ENCODE measurements at regions not wholly inside any gene's neighbourhood (a gene's known extent, or its start where the extent isn't known, plus 50 kb on each side); places are given as distances from the start of the nearest gene placed in this dataset.
"Not testable (repeated sequence)": the region's sequence is repeated elsewhere in the genome, so short reads cannot be mapped to it uniquely, and the experiment has no call there.

DNA sequence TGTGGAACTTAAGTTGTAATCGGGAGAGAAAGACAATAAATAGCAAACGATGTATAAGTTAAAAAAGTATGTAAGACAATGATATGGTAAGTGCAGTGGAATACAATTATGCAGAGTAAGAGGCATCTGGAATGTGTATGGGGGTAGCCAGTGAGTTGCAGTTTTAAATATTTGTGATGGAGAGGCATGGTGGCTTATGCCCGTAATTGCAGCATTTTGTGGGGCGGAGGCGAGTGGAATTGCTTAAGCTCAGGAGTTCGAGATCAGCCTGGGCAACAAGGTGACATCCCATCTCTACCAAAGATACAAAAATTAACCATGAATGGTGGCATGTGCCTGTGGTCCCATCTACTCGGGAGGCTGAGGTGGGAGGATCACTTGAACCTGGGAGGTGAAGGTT lies 52.5 kb upstream of the WDFY3 start:
- DNase-seq (ENCODE audit: low read depth, low spot score), result no peak

DNA sequence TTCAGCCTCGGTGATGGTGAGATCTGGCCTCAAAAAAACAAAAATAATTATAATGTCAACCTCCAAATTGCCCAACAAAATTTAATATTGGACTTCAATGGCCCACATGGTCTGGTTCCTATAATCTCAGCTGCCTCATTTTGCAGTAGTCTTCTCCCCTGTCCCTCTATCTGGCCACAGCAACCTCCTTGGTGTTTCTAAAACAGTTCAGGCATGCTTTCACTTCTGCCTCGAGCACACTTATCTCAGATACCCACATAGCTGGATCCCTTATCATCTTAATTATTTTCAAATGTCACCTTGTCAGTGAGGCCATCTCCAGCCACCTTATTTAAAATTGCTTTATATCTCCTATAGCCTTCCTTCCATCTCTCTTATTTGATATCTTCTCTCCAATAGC lies 52.9 kb upstream of the WDFY3 start:
- no peak for DNase-seq (ENCODE audit: low read depth, low spot score)

DNA sequence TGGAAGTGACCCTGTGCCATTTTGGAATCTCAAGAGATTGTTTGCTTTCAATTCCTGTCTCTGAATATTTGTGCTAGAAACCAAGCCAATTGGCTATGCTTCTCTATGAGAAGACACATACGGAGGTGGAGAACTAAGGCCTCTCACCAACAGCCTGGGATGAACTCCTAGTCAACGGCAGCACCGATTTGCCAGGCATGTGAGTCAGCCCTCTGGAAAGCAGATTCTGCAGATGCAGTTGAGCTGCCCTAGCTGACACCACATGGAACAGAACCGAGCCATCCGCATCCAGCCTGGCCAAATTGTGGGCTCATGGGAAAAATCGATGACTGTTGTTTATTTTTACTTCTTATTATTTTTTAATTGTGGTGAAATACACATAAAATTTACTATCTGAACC lies 58.2 kb upstream of the WDFY3 start:
- no peak for DNase-seq (ENCODE audit: low read depth, low spot score)

DNA sequence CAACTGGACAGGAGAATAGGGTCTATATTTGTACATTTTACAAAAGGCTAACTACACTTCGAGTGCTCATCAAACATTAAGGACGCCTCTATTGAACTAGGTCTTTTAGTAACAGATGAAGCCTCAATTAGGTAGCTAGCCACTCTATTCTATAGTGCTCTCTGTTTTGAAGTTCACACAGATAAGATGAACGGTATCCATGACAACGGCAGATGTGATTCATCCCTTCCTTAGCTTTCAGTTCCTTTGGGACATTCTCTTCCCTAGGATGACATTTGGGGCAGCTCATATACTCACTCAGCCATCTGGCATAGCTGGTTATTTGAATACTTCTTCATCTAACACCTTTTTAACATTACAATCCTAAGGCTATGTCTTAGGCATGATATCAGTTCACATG lies 62.4 kb upstream of the WDFY3 start:
- DNase-seq (ENCODE audit: low read depth, low spot score), result peak; percentile 27

DNA sequence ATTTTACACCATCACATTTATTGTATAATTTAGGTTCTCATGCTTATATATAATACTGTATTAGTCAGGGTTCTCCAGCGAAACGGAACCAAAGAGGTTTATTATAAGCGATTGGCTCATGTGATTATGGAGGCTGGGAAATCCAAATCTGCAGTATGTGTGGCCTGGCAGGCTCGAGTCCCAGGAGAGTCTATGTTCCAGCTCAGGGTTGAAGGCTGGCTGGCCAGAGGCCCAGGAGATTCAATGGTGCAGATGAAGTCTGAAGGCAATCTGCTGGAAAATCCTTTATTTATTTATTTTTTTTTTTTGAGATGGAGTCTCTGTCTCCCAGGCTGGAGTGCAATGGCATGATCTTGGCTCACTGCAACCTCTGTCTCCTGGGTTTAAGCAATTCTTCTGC lies 63.0 kb upstream of the WDFY3 start:
- DNase-seq (ENCODE audit: low read depth, low spot score), result no peak

DNA sequence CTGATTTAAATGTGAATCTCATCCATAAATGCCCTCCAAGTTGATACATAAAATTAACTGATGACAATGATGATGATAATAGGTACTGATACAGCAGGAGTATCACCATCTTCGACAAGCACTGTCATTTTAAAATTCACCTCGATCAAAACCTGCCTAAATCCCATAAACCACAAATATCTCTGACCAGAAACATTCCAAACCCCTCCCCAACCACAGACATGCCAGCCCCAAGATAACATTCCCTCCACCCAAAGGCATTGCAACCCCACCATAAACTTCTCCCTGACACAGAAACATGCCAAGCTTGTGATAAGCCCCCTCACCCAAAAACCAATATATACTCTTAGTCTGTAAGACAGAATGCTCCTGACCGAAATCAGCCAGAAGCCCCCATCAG lies 63.7 kb upstream of the WDFY3 start:
- DNase-seq (ENCODE audit: low read depth, low spot score), result no peak

DNA sequence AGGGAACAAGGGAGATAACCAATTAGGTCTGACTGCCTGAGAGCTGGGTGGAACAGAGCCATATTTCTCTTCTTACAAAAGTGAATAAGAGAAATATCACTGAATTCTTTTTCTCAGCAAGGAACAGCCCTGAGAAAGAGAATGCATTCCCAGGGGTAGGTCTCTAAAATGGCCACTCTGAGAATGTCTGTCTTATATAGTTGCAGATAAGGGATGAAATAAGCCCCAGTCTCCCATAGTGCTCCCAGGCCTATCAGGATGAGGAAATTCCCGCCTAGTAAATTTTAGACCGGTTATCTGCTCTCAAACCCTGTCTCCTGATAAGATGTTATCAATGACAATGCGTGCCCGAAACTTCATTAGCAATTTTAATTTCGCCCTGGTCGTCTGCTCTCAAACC lies 67.3 kb upstream of the WDFY3 start:
- not testable (repeated sequence) for DNase-seq (ENCODE audit: low read depth, low spot score)

DNA sequence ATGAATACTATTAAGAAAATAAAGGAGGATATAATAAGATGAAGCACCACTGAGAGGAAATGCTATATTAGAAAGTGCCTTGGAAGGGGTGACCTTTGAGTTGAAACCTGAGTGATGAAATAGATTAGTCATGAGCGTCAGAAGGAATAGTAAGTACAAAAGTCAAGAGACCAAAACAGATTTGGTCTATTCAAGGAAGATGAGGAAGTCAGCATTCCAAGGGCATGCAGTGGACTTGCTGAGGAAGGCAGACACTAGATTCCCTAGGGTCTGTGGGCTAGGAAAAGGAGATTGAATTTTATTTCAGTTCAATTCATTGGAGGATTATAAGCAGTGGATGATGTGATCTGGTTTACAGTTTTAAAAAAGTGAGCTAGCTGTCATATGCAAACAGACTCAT lies 73.0 kb upstream of the WDFY3 start:
- peak; percentile 44 for DNase-seq (ENCODE audit: low read depth, low spot score)

DNA sequence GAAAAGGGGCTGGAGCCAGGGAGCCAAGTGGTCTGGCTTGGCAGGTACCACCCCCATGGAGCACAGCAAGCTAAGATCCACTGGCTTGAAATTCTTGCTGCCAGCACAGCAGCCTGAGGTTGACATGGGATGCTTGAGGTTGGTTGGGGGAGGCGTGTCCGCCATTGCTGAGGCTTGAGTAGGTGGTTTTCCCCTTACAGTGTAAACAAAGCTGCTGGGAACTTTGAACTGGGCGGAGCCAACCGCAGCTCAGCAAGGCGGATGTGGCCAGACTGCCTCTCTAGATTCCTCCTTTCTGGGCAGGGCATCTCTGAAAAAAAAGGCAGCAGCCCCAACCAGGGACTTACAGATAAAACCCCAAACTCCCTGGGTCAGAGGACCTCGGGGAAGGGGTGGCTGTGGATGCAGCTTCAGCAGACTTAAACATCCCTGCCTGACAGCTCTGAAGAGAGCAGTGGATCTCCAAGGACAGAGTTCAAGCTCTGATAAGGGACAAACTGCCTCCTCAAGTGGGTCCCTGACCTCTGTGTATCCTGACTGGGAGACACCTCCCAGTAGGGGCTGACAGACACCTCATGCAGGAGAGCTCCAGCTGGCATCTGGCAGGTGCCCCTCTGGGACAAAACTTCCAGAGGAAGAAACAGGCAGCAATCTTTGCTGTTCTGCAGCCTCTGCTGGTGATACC lies 77.5 kb upstream of the WDFY3 start:
- DNase-seq (ENCODE audit: low read depth, low spot score), result not testable (repeated sequence)

DNA sequence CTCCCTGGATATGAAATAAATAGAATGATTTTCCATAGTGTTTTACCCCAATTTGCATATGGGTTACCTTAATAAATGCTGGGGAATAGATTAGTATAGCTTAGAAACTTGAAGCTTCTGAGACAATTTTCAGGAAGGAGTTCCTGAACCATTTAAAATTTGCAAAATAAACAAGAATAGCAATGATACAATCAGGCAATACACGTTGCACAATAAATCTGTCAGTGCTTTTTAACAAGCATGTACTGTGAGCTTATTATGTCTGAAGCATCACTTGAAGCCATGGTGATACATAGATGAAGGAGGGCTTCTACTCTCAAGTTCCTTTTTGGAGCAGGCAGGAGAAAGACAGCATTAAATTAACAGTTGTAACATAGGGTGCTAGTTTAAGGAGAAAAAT lies 84.2 kb upstream of the WDFY3 start:
- DNase-seq (ENCODE audit: low read depth, low spot score), result no peak

DNA sequence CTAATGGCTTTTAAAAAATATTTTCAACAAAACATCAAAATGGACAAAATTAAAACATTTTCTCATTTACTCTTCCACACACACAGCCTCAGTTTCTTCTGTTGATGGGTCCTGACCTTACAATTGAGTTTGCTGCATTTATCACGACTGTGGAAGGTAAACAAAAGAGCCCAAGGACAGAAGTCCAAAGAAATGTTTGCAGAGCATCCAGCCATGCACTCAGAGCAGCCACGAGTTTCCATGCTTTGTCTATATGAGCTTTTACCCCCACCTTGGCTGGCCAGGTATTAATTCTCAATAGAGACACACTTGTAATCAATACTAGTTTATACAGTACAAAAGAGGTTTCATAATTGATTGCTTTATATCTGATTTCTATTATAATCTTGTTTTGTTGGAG lies 85.0 kb upstream of the WDFY3 start:
- no peak for DNase-seq (ENCODE audit: low read depth, low spot score)

DNA sequence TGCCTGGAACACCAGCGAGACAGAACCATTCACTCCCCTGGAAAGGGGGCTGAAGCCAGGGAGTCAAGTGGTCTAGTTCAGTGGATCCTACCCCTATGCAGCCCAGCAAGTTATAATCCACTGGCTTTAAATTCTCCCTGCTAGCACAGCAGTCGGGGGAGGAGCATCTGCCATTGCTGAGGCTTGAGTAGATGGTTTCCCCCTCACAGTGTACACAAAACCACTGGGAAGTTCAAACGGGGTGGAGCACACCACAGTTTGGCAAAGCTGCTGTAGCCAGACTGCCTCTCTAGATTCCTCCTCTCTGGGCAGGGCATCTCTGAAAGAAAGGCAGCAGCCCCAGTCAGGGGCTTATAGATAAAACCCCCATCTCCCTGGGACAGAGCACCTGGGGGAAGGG lies 88.4 kb upstream of the WDFY3 start:
- DNase-seq (ENCODE audit: low read depth, low spot score), result not testable (repeated sequence)

DNA sequence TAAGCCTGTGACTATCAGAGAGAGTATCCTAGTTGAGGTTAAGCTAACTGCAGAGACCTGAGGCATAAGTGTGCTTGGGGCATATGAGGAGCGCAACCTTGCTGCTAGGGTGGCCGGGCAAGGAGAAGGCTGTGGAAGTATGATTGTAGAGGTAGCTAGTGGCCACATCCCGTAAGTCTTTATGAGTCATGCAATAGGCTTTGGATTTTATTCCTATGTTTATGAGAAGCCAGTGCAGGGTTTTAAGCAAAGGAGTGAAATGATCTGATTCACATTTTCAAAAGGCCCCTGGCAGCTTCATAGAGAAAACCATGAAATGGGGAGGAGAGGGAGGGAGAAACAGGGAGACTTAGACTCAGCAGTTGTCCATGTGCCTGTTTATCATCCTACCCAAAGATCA lies 92.1 kb upstream of the WDFY3 start:
- DNase-seq (ENCODE audit: low read depth, low spot score), result no peak

DNA sequence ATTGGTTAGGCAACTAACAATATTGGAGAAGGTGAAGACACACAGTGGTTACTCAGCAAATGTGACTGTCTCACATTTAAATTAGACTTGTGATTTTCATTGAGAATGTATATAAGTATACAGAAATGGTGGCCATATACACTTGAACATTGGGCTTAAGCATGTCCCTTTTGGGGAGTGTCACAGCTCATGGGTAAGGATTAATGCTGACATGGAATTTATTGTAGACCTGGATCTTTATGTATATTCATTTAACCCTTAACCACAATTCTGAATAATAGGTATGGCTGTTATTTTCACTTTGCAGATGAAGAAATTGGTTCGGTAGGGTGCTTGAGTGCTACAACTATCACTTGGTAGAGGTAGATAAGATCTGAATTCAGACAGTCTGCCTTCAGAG lies 95.5 kb upstream of the WDFY3 start:
- DNase-seq (ENCODE audit: low read depth, low spot score), result no peak

DNA sequence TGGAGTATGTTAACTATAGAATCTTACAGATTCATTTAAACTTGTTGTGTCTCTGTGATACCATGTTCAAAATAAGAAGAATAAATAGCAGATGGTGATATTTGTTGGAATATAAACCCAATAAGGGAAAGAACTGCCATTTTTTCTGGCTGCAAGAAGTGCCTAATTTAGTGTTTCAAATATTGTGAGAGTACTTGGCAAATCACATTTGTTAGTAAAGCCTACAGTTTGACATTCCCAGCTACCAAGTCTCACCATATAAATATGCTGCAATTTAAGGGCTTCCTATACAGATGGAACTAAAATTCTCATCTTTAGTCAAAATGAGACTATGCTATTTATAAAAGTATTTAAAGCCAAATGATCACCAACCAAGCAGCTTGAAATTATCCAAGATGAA lies 96.0 kb upstream of the WDFY3 start:
- DNase-seq (ENCODE audit: low read depth, low spot score), result no peak

DNA sequence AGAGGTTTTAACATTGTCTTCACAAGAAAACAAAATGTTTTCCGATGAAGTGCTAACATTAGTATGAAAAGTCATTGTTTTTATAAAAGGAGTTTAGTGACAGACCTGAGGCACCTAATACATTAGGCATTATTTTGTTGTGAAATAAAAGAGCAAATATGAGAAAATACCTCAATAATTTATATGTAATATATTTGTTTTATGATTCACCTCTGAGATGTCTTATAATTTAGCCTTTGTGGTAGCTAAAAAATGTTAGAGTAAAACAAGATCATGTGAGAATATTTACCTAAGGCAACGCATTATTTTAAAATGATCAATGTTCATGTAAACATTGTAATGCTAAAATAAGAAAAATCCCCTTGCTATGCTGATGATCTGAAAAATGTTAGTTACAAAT lies 100.9 kb upstream of the WDFY3 start:
- DNase-seq (ENCODE audit: low read depth, low spot score), result no peak

DNA sequence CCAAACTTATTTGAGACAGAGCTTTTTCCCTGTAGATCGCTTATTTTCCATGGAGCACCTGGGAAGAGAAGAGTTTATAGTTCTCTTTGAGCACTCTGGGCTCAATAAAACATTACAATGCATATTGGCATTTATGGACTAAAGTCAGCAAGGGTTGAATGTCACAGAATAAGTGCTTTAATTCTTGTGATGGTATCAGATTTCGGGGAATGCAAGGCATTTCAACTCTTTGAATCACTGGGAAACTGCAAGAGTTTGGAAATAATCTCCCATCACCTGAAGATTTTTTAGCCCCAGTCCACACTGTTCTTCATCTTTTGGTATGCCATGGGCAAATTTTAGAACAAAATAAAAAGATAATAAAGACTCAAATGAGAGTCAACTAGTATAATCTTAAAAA lies 111.5 kb upstream of the WDFY3 start:
- DNase-seq (ENCODE audit: low read depth, low spot score), result no peak

DNA sequence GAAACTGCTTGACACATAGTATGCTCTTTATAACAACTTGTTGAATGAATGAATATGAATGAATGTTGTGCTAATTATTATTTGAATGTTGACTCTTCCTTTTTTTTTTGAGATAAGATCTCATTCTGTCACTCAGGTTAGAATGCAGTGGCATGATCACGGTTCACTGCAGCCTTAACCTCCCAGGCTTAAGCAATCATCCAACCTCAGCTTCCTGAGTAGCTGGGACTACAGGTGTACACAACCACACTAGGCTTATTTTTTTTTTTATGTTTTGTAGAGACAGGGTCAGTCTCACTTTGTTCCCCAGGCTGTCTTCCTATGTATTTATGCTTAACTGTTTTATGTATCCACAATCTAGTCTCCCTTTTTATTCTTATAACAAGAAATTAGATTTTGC lies 114.7 kb upstream of the WDFY3 start:
- DNase-seq (ENCODE audit: low read depth, low spot score), result no peak

DNA sequence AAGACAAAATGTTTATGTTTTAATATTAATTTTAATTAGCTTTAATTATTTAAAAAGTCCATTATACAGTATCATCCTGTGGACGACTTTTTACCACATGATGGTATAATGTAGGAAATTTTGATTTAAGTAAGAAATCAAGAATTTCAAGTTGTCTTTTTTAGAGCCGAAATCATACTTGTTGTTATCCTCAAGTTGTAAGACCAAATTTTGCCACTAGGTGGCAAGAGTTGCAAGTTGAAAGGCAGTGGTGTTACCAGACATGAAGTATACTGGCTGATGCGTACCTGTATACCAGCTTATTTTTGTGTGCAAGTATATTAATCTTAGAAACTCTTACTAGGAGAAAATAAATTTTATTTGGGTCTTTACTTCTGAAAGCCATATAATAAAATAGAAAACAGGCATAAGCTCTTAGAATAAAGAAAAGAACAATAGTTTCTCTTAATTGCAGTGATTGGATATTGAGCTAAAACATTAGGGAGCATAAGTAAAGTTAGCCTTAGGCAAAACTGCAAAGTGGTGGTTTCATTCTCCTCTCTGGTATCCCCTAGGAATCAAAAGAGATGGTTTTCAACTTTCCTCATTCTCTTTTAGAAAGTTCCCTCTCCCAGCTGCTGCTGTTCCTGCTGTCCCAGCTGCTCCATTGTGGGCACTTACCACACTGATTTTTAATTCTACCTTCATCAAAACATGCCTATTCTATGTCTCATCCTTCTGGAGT lies 118.0 kb upstream of the WDFY3 start:
- peak; percentile 18 for DNase-seq (ENCODE audit: low read depth, low spot score)

DNA sequence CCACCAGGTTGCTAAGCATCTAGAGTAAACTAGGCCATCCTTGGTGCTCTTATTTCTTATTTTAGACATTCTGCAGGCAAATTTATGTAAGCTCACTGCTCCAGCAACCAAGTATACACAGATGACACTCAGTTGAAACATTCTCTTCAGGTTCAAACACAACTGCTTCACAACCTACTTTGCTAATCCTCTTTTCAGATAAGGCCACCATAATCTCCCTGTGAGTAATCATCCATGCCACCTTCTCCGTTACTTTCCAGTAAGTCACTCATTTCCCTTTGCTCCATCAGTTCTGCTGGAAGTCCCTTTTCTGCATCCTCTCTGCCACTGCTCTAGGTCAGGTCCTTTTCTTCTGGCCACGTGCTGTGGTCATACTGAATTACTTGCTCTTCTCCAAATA lies 120.2 kb upstream of the WDFY3 start:
- no peak for DNase-seq (ENCODE audit: low read depth, low spot score)

DNA sequence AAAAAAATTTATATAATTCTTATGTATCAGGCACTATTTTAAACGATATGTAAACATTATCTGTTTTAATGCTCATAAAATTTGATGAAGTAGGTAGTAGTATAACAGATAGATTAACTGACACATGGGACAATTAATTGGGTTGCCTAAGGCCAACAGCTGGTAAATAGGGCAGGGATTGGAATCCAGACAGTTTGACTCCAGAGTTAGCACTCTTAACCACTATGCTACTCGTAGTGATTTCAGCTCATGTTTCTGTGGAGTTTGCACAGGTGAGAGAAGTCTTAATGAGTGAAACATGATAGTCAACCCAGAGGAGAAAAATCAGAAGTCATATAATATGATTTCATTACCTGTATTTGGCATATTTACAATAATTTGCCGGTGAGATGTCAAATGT lies 126.0 kb upstream of the WDFY3 start:
- no peak for DNase-seq (ENCODE audit: low read depth, low spot score)

DNA sequence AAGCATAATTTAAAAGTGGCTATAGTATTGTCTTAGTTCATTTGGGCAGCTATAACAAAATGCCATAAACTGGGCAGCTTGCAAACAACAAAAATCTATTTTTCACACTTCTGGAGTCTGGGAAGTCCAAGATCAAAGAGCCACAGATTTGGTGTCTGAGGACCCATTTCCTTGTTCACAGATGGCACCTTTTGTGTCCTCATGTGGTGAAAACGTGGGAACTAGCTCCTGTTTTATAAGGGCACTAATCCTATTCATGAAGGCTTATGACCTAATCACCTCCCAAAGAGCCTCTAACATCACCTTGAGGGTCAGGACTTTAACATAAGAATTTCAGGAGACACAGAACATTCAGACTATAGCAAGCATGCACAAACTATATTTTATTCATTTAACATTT lies 126.5 kb upstream of the WDFY3 start:
- DNase-seq (ENCODE audit: low read depth, low spot score), result no peak

DNA sequence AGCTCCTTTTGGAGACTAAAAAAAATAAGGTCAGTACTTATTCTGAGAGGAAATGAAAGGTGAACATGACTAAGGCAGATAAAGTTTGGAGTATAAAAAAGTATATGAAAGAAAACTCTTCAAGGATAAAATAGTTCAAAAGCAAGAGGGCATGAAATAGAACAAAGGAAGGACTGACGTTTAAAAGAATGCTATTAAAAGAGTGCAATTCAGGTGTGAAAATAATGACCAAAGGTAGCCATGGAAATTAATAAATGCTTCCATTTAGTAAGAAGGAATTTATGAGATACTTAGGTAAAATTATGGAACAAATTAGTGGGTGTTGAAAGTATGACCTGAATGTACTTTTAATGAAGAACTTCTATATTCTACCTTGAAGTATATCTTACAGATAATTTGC lies 128.2 kb upstream of the WDFY3 start:
- no peak for DNase-seq (ENCODE audit: low read depth, low spot score)

DNA sequence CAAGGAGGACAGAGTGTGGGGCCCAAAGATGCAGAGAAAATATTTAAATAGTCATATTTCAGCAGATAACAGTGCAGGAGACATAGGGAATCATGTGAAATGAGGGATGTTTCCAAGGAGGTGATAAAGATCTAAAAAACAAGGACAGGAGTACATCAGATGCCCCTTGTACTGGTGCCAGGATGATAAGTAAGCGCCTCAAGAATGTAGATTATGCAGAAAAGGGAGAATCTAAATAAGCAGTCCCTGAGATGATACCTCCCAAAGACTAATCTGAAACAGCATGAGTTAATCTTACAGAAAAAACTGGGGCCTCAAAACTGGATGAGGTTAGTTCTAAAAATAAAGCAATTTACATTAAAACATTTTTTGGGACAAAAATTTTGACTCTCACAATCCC lies 136.1 kb upstream of the WDFY3 start:
- no peak for DNase-seq (ENCODE audit: low read depth, low spot score)

Measured in brain pericyte (primary cell).